Activated CD8-positive, alpha-beta memory T cell treated with anti-CD3 and anti-CD28 coated beads, Interleukin-2, amount 10 ng/mL, durations not matched to agents 7 days and 5 days (primary cell): ENCODE measurements at regions not wholly inside any gene's neighbourhood (a gene's known extent, or its start where the extent isn't known, plus 50 kb on each side); places are given as distances from the start of the nearest gene placed in this dataset.

Source experiments
- ATAC-seq: fragments of 150-1000 bp; cut with Tn5 transposase; one replicate; pipeline ENCODE4 v1.10.0; 2021; ENCODE audit warnings: moderate library complexity
- CTCF ChIA-PET: fragments of 350-600 bp; sonication (Branson Sonifier 250); formaldehyde crosslinking; loops from one replicate; lab custom pipeline; 2021; ENCODE audit warnings: antibody characterized with exemption; lab: Charles Lee
- DNase-seq: peaks from one replicate; pipeline ENCODE4 v3.0.0-alpha.2; 2020
- H3K27ac Mint-ChIP-seq: one replicate; pipeline ENCODE4 v1.8.0; 2021; ENCODE audit warnings: mild to moderate bottlenecking, mixed read lengths
- H3K27me3 Mint-ChIP-seq: one replicate; pipeline ENCODE4 v1.8.0; 2021; ENCODE audit warnings: mixed read lengths
- H3K36me3 Mint-ChIP-seq: one replicate; pipeline ENCODE4 v1.8.0; 2021; ENCODE audit warnings: mild to moderate bottlenecking, mixed read lengths
- H3K4me1 Mint-ChIP-seq: one replicate; pipeline ENCODE4 v1.8.0; 2021; ENCODE audit warnings: mixed read lengths
- H3K4me3 Mint-ChIP-seq: one replicate; pipeline ENCODE4 v1.8.0; 2021; ENCODE audit warnings: mild to moderate bottlenecking, moderate library complexity, mixed read lengths
- H3K9me3 Mint-ChIP-seq: one replicate; pipeline ENCODE4 v1.8.0; 2022; ENCODE audit warnings: low read depth, mixed read lengths

DNA sequence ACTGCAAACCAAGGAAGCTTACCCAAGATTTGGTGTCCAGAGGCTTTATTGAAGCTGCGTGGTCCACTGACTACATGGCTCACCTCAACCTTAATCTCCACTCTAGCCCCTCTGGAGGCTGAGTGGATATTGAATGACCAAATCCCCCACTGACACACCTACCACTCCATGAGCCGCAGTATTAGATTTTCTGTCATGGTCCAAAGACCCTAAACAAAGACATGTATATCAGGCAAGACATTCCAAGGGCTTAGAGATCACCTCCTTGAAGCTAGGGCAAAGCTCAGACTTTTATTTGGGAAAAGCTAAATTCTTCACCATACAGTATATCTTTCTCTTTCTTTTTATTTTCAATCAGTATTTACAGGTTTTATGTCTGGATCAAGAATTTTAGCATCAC lies 346.2 kb upstream of the CTNND2 start:
- no peak overlapping the region for H3K4me3 Mint-ChIP-seq
- no peaks in the 10 kb centered on the region for H3K4me1 Mint-ChIP-seq
- no peaks in the 10 kb centered on the region for H3K27me3 Mint-ChIP-seq
- CTCF ChIA-PET: no interaction called here
- no peak for DNase-seq
- no peak for ATAC-seq
- no peaks in the 10 kb centered on the region for H3K36me3 Mint-ChIP-seq
- H3K9me3 Mint-ChIP-seq: peaks cover 10% of the 10 kb centered on the region
- H3K27ac Mint-ChIP-seq: no peak overlapping the region

DNA sequence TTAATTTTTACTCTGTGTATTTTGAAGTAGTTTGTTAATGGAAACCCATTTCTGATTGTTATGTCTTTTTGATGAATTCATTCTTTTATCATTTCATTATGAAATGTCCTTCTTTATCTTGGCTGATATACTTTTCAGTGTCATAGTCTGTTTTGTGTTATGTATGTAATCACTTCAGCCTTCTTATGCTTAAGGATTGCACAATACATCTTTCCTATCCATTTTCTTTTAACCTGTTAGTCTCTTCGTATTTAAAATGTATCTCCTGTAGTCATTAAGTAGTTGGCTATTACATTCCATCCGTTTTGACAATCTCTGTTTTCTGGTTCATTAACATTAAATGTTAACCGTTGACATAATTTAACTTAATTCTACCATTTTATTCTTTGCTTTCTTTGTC lies 344.6 kb upstream of the CTNND2 start:
- Mint-ChIP-seq H3K27me3 (no peaks in the 10 kb centered on the region), H3K27ac (no peak overlapping the region), H3K36me3 (no peaks in the 10 kb centered on the region), H3K9me3 (peaks cover 10% of the 10 kb centered on the region), H3K4me1 (no peaks in the 10 kb centered on the region), H3K4me3 (no peak overlapping the region)
- no peak for ATAC-seq
- no peak for DNase-seq
- CTCF ChIA-PET: no interaction called here

DNA sequence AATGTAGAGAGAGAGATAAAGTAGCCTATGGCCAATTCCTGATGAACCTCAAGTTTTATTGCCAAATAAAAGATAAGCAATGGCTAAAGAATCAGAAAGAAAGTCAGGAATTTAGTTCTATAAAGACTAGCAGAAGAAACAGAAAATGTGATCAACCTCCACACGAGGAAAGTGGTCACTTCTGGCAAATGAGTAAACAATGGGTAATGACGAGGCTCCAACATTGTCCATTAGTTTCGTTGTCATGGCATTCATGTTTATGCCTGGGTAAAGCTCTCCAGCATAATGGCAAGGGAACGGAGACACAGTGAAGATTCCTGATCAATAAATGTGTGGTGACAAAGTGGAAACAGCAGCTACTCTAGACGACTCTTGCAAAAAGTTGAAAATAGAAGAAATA lies 341.8 kb upstream of the CTNND2 start:
- Mint-ChIP-seq H3K27me3 (no peaks in the 10 kb centered on the region), H3K36me3 (no peaks in the 10 kb centered on the region), H3K27ac (no peak overlapping the region), H3K9me3 (peaks cover 10% of the 10 kb centered on the region), H3K4me3 (no peak overlapping the region), H3K4me1 (no peaks in the 10 kb centered on the region)
- DNase-seq (no peak), ATAC-seq (no peak)
- CTCF ChIA-PET: no interaction called here

DNA sequence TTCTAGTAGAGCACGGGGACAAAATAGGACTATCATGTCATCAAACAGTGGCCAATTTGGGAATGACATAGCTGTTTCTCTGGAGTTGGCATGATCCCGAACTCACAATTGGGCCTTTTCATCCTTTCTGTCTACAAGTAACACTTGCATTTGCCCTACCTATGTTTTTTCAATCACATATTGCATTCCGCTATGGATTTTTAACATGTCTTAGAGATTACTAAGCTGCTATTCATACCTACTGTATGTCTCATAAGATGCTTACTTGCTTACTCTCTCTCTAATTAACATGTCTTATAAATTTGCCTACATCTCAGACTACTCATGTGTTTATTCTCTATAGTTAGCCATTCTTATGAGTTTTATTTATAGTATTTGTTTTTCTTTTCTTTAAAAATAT lies 341.2 kb upstream of the CTNND2 start:
- Mint-ChIP-seq H3K4me1 (no peaks in the 10 kb centered on the region), H3K4me3 (no peak overlapping the region), H3K36me3 (no peaks in the 10 kb centered on the region), H3K27ac (no peak overlapping the region), H3K27me3 (no peaks in the 10 kb centered on the region), H3K9me3 (peaks cover 9% of the 10 kb centered on the region)
- no peak for DNase-seq
- ATAC-seq: no peak
- CTCF ChIA-PET: no interaction called here

DNA sequence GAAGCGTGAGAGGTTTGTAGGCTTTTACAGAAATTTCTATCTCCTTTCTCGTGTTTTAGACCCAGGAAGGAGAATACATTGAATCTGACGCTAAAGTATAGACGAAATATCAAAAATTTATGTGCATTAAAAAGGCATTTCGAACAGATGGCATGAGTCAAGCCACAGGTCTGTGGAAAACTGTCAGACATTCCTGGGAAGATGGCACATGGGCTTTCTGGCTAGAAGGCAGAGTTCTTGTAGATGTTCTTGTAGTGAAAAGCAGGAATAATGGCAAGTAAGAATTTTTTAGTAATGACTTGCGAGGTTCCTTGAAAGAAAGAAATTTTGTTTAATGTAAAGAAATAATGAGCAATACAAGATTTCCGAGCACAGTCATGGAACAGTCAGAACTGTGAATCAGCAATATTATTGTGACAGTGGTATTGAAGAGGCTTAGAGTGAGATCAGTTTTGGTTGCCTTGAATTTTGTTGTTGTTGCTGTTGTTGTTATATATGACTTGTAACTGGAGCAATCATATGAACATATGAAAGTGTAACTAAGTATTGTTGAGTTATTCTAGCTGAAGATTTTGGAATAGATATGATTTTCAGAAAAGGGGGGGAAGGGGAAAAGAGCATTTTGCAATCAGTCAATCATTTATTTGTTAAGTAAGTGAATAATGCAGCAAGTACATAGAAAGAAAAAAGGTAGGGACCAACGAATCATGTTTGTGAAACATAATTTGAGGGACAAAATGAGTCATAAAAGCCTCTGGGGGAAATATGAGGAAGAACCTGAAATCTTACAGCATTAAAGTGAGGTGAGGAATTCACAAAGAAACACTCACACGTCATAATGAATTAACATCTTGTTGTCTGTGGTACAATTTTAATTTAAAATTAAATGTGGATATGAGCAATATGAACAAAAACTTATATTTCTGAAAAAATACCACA lies 339.0 kb upstream of the CTNND2 start:
- Mint-ChIP-seq H3K9me3 (peaks cover 7% of the 10 kb centered on the region), H3K4me1 (no peaks in the 10 kb centered on the region), H3K27ac (no peak overlapping the region), H3K36me3 (no peaks in the 10 kb centered on the region), H3K27me3 (no peaks in the 10 kb centered on the region), H3K4me3 (no peak overlapping the region)
- CTCF ChIA-PET: no interaction called here
- ATAC-seq (no peak), DNase-seq (no peak)

DNA sequence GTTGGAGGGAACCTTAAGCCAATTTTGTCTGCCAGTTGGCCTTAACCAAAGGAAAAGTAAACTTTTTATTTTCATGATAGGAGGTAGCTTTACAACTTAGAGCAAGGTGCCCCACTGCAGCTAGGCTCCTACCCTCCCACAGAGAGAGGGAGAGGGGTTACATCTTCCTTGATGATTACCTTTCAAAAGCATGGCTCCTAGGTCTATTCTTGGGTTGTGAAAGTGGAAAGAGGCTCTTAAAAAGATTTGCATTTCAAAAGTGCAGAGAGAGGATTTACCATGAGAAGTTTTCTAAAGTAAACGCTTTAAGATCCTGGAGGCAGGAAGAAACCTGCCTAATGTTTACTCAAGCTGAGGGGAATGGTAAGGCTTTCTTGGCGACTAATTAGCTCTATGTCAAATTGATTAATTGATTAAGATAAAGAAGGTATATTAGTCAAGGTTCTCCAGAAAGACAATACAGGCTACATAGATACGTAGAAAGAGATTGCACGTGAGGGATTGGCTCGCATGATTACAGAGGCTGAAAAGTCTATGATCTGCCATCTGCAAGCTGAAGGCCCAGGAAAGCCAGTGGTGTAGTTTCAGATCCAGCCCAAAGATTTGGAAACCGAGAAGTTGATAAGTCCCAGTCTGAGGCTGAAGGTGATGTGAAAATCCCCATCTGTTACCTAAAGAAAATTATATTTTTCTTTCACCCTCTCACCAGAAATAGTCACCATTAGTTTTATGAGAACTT lies 333.8 kb upstream of the CTNND2 start:
- CTCF ChIA-PET: no interaction called here
- Mint-ChIP-seq H3K27ac (no peak overlapping the region), H3K9me3 (peaks cover 6% of the 10 kb centered on the region), H3K27me3 (no peaks in the 10 kb centered on the region), H3K36me3 (no peaks in the 10 kb centered on the region), H3K4me3 (no peak overlapping the region), H3K4me1 (no peaks in the 10 kb centered on the region)
- no peak for ATAC-seq
- DNase-seq: no peak

DNA sequence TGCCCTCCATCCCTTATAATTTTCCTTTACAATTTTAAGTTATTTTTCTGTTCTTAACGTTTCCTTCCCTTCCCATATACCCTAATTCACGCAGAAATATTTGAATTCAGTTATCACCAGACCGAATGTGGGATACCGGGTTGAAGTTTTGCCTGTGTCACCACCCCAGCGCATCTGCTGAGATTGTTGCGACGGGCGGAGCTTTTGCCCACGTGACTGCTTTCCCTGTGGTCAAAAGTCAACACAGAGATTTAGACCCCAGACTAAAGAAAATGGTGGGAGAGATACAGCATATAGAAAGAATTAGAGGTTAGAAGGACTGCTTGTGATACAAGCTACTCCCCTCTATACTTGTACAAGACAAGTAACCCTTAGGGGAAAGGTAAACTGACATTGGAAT lies 326.4 kb upstream of the CTNND2 start:
- Mint-ChIP-seq H3K27me3 (no peaks in the 10 kb centered on the region), H3K27ac (no peak overlapping the region), H3K36me3 (no peaks in the 10 kb centered on the region), H3K4me3 (no peak overlapping the region), H3K9me3 (peaks cover 6% of the 10 kb centered on the region), H3K4me1 (no peaks in the 10 kb centered on the region)
- DNase-seq (no peak), ATAC-seq (no peak)
- CTCF ChIA-PET: no interaction called here

DNA sequence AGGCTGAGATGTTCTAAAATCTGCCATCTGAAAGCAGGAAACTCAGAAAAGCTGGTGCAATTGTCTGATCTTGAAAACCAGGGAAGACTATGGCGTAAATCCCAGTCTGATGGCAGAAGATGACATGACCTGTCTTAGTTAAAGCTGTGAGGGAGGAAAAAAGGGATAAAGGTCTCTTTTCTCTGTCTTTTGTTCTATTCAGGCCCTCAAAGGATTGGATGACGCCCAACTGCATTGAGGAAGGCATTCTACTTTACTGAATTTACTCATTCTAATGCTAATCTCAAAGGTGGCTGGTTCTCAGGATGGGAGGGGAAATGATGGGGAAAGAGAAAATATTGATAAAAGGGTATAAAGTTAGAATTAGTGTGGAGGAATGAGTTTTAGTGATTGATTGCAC lies 312.8 kb upstream of the CTNND2 start:
- Mint-ChIP-seq H3K4me1 (no peaks in the 10 kb centered on the region), H3K4me3 (no peak overlapping the region)
- ATAC-seq: no peak

DNA sequence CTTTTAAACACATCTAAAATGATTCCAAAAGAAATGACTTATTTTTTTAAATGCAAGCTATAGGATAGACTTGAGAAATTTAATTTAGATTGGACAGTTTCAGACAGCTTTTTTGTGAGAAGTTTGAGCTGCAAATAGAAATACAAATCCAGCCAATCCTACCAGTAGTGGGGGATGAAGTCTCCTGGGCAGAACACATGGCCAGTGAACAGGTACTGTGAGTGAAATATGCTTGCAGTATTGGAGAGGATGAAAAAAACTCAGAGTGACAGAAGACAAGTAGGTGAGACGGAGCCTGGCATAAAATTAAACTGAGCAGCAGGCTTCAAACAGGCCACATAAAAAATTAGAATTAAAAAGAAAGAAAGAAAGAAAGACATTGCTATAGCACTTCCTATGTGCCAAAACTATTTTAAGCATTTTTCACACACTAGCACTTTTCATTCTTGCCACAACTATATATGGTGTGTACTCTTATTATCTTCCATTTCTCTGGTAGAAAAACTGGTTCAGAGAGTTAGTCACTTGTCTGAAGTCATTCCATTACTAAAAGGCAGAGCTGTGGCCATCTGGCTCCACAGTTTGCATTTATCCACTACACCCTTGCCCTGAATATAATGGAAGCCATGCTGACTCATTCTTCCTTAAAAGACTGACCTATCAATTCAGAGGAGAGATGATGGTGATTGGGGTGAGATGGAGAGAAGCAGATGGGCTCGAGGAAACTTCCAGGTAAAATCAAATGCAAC lies 310.2 kb upstream of the CTNND2 start:
- no peak overlapping the region for H3K4me3 Mint-ChIP-seq
- peaks cover 13% of the 10 kb centered on the region for H3K9me3 Mint-ChIP-seq
- CTCF ChIA-PET: no interaction called here
- no peak for DNase-seq
- H3K27ac Mint-ChIP-seq: no peak overlapping the region
- no peaks in the 10 kb centered on the region for H3K36me3 Mint-ChIP-seq
- no peaks in the 10 kb centered on the region for H3K4me1 Mint-ChIP-seq
- ATAC-seq: no peak
- no peaks in the 10 kb centered on the region for H3K27me3 Mint-ChIP-seq

More for the DNA sequence above, 312.8 kb upstream of the CTNND2 start:
- H3K27ac Mint-ChIP-seq: no peak overlapping the region
- CTCF ChIA-PET: no interaction called here
- peaks cover 14% of the 10 kb centered on the region for H3K9me3 Mint-ChIP-seq
- no peaks in the 10 kb centered on the region for H3K27me3 Mint-ChIP-seq
- no peaks in the 10 kb centered on the region for H3K36me3 Mint-ChIP-seq
- no peak for DNase-seq

DNA sequence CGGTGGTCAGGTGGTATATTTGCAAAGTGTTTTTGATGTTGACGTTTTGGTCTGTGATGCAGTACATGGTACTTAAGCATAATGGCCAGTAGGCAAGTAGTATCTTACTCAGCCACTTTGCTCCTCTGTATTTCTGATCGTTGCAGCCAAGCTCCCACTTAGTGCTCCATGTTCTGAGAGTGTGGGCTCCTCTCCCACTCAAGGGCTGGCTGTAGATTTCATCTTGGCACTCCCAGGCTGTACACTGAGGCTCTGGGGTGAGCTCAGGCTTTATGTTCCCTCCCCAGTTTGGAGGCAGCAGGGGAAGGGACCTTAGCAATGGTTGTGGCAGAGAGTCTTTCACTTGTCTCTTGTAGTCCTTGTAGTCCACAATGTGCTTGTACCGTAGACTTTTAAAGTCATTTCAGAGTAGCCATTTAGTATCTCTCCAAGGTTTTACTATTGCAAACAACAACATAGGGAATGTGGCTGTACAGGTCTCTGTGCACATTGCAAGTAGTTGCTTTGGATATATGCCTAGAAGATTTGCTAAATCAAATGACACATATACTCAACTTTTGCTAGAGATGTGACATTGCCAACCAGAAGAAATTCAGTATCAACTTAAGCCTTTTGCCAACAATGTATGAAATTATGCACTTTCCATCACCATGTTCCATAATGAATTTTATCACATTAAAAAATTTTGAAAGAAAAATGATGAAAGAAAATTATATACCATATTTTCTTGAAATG lies 304.3 kb upstream of the CTNND2 start:
- ATAC-seq: no peak
- H3K9me3 Mint-ChIP-seq: peaks cover 6% of the 10 kb centered on the region
- CTCF ChIA-PET: no interaction called here
- DNase-seq: no peak
- H3K36me3 Mint-ChIP-seq: no peaks in the 10 kb centered on the region
- no peaks in the 10 kb centered on the region for H3K27me3 Mint-ChIP-seq
- no peaks in the 10 kb centered on the region for H3K4me1 Mint-ChIP-seq
- H3K27ac Mint-ChIP-seq: no peak overlapping the region
- no peak overlapping the region for H3K4me3 Mint-ChIP-seq

DNA sequence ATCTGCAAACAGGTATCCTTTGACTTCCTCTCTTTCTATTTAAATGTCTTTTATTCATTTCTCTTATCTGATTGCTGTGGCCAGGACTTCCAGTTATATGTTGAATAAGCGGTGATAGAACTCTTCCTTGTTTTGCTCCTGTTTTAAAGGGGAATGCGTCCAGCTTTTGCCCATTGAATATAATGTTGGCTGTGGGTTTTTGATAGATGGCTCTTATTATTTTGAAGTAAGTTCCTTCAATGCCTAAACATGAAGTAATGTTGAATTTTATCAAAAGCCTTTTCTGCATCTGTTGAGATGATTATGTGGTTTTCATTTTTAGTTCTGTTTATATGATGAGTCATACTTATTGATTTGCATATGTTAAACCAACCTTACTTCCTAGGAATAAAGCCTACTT lies 300.5 kb upstream of the CTNND2 start:
- ATAC-seq: no peak
- no peaks in the 10 kb centered on the region for H3K36me3 Mint-ChIP-seq
- no peaks in the 10 kb centered on the region for H3K27me3 Mint-ChIP-seq
- CTCF ChIA-PET: no interaction called here
- peaks cover 7% of the 10 kb centered on the region for H3K9me3 Mint-ChIP-seq
- H3K27ac Mint-ChIP-seq: no peak overlapping the region
- no peak for DNase-seq
- H3K4me3 Mint-ChIP-seq: no peak overlapping the region
- no peaks in the 10 kb centered on the region for H3K4me1 Mint-ChIP-seq

DNA sequence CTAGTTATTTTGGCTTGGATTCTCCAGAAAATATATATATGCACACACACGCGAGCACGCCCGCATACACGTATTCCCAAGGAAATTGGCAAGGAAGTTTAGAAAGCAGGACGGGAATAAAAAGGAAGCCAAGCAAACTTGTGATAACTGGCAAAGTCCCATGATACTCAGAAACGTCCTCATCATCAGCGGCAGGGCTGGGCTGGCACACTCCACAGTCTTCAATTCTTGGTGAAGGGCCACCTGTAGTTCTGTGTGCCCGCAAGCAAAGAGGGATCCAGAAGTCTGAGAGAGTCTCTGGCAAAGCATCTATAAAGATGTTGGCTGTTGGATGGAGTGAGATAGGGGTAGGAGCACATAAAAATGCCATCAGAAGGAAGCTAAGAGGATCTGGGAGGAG lies 289.3 kb upstream of the CTNND2 start:
- Mint-ChIP-seq H3K27me3 (no peaks in the 10 kb centered on the region), H3K36me3 (no peaks in the 10 kb centered on the region), H3K27ac (no peak overlapping the region), H3K9me3 (peaks cover 15% of the 10 kb centered on the region), H3K4me3 (no peak overlapping the region), H3K4me1 (no peaks in the 10 kb centered on the region)
- DNase-seq (no peak), ATAC-seq (no peak)
- CTCF ChIA-PET: no interaction called here

DNA sequence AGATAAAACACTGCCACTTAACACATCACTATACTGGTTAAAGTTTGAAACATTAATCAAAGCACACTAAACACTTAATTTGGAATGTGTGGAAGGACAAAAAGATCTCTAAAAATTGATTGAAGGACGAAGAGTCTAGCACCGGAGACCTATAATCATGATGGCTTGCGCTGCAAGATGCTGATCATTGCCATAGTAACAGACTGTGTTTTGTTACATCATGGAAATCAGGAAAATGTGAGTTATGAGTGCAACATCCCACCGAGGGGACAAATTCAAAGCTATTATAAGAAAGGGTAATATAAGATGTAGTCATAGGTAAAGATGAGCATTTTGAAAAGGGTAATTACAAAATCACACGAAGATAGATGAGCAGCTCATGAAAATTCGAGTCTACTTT lies 278.8 kb upstream of the CTNND2 start:
- H3K9me3 Mint-ChIP-seq: no peaks in the 10 kb centered on the region

More for the DNA sequence above, 278.8 kb upstream of the CTNND2 start:
- Mint-ChIP-seq H3K27me3 (no peaks in the 10 kb centered on the region), H3K27ac (no peak overlapping the region), H3K4me3 (no peak overlapping the region), H3K36me3 (no peaks in the 10 kb centered on the region), H3K4me1 (no peaks in the 10 kb centered on the region)
- no peak for ATAC-seq
- CTCF ChIA-PET: no interaction called here
- DNase-seq: no peak
